ENCODE measurements at regions not wholly inside any gene's neighbourhood (a gene's known extent, or its start where the extent isn't known, plus 50 kb on each side); places are given as distances from the start of the nearest gene placed in this dataset.

DNA sequence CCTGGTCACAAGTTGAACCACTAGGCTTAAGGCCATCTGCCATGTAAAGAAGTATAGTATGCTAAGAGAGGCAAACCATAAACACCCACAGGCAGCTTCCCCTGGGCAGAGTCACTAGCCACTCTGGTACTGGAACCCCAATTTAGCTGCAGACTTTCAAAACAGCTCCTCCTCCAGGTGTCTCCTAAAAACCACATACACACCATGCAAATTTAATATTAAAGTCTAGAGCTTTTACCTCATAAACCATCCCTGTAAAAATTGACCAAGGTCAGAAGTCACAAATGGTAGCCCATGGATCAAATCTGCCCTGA lies 99.1 kb upstream of the STT3B start:
- Mint-ChIP-seq H3K4me3 (no peak overlapping the region), H3K9me3 (peaks cover 19% of the 10 kb centered on the region), H3K27ac (no peak overlapping the region), H3K4me1 (ENCODE audit: low read depth in 2 of 2) (no peaks in the 10 kb centered on the region), H3K27me3 (peaks cover 5 to 16% of the 10 kb centered on the region in 2 donors), H3K36me3 (peaks cover 21% of the 10 kb centered on the region)
- no peak for ATAC-seq
- no peak for DNase-seq (ENCODE audit: low spot score)

GRCh38 chr3:31434819-31435218 lies 97.9 kb upstream of the STT3B start:
- peaks cover 19% of the 10 kb centered on the region for H3K9me3 Mint-ChIP-seq
- peaks cover 13% of the 10 kb centered on the region for H3K36me3 Mint-ChIP-seq
- H3K27me3 Mint-ChIP-seq = peaks cover 5 to 10% of the 10 kb centered on the region in 2 donors
- DNase-seq (ENCODE audit: low spot score) = no peak
- no peaks in the 10 kb centered on the region for H3K4me1 Mint-ChIP-seq (ENCODE audit: low read depth in 2 of 2)
- ATAC-seq = no peak
- H3K27ac Mint-ChIP-seq = no peak overlapping the region
- no peak overlapping the region for H3K4me3 Mint-ChIP-seq

DNA sequence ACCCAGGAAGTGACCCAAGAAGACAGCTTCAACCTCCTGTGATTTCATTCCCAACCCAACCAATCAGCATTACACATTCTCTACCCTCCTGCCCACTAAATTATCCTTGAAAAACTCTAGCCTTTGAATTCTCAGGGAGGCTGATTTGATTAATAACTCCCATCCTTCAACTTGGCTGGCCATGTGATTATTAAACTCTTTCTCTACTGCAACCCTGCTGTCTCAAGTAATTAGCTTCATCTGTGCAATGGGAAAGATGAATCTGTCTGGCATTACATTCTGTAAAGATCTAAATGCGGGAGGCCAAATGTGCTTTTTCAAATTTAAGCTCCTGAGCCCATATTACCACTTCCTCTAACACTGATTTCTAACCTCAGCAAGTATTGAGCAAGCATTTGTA lies 95.9 kb upstream of the STT3B start:
- Mint-ChIP-seq H3K36me3 (peaks cover 13% of the 10 kb centered on the region), H3K9me3 (peaks cover 19% of the 10 kb centered on the region), H3K4me3 (no peak overlapping the region), H3K27ac (no peak overlapping the region), H3K4me1 (ENCODE audit: low read depth in 2 of 2) (no peaks in the 10 kb centered on the region), H3K27me3 (peaks cover 5 to 10% of the 10 kb centered on the region in 2 donors)
- no peak for DNase-seq (ENCODE audit: low spot score)
- ATAC-seq = no peak

DNA sequence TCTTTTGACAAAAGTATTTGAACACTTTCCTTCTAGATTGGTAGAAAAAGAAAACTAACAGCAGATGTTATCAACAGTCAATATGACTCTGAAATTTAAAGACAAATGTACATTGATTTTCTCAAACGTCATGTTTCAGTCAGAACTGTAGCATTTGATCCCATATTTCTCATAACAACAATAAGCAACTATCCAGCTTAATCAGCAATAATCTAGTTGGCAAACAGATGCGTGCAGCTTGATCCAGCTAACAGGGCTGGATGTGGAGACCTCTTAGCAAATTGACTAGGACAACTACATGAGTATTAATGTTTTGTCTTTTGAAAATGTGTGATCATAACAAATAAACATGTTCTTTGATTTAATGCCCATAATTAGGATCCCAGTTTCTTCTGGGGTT lies 94.0 kb upstream of the STT3B start:
- Mint-ChIP-seq H3K36me3 (peaks cover 13% of the 10 kb centered on the region), H3K27me3 (peaks cover 2 to 10% of the 10 kb centered on the region in 2 donors), H3K4me1 (ENCODE audit: low read depth in 2 of 2) (no peaks in the 10 kb centered on the region), H3K27ac (no peak overlapping the region), H3K9me3 (peaks cover 16% of the 10 kb centered on the region), H3K4me3 (no peak overlapping the region)
- ATAC-seq = no peak
- no peak for DNase-seq (ENCODE audit: low spot score)

GRCh38 chr3:31439890-31440750 lies 92.6 kb upstream of the STT3B start:
- ATAC-seq (no peak), DNase-seq (ENCODE audit: low spot score) (no peak)
- H3K36me3 Mint-ChIP-seq = peaks cover 13% of the 10 kb centered on the region
- peaks cover 2 to 10% of the 10 kb centered on the region in 2 donors for H3K27me3 Mint-ChIP-seq
- peaks cover 16% of the 10 kb centered on the region for H3K9me3 Mint-ChIP-seq
- H3K4me3 Mint-ChIP-seq = no peak overlapping the region
- no peak overlapping the region for H3K27ac Mint-ChIP-seq
- no peaks in the 10 kb centered on the region for H3K4me1 Mint-ChIP-seq (ENCODE audit: low read depth in 2 of 2)

GRCh38 chr3:31440878-31441277 lies 91.8 kb upstream of the STT3B start:
- Mint-ChIP-seq H3K4me1 (ENCODE audit: low read depth in 2 of 2) (no peaks in the 10 kb centered on the region), H3K36me3 (peaks cover 13% of the 10 kb centered on the region), H3K9me3 (peaks cover 16% of the 10 kb centered on the region), H3K4me3 (no peak overlapping the region), H3K27me3 (peaks cover 2 to 10% of the 10 kb centered on the region in 2 donors), H3K27ac (no peak overlapping the region)
- DNase-seq (ENCODE audit: low spot score) (no peak), ATAC-seq (no peak)

DNA sequence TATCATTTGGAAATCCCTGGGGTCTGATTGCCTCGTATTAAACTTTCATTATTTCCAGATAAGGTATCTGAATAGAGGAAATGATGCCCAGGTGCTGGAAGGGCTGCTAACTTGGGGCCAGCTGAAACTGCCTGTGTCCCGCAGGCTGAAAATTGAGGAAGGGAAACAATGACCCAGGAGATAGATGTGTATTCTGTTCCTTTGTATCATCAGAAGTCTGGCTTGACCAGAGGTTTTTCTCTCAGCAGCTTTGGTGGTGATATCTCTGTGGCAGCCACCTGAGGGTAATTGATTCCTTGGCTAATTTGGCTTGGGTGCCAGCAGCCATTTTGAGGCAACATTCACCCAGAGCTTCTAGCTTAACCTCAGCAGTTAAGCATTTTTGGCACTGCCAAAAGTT lies 90.0 kb upstream of the STT3B start:
- H3K9me3 Mint-ChIP-seq = peaks cover 2% of the 10 kb centered on the region
- H3K4me3 Mint-ChIP-seq = no peak overlapping the region
- H3K4me1 Mint-ChIP-seq (ENCODE audit: low read depth in 2 of 2) = no peaks in the 10 kb centered on the region
- ATAC-seq = no peak
- H3K27me3 Mint-ChIP-seq = peaks cover under 1% of the 10 kb centered on the region in 2 donors
- H3K27ac Mint-ChIP-seq = no peak overlapping the region
- no peak for DNase-seq (ENCODE audit: low spot score)
- peaks cover under 1% of the 10 kb centered on the region for H3K36me3 Mint-ChIP-seq

DNA sequence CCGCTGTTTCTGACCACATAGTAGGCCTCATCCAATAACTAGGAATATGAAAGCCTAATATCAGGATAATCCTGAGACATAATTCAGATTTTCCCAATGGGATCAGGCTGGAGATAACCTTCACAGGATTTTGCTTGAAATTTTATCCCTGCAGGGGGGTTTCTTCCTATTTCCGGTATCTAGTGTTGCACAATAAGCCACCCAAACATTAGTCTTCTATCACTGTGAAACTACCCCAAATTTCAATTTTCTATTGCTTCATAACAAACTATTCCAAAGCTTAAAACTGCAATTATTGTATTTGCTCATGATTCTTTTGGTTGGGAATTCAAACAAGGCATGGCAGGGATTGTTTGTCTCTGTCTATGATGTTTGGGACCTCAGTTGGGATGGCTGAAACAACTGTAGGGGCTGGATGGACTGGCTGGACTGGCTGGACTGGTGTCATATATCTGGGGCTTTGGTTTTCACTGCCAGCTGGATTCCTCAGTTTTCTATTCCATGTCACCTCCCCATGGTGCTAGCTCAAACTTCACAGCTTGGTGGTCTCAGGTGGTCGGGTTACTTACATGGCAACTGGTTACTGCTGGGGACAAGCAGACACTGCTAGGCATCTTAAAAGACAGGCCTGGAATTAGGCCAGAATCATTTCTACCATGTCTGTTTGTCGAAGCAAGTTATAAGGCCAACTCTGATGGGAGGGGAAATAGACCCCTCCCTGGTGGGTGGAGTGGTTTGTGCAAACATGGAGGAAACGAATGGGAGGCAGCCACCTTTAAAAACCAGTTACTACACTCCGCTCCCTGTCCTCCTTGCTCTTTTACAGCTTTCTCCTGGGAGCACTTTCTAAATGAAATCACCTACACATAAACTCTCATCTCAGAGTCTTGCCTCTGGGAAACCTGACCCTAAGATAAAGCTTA lies 88.2 kb upstream of the STT3B start:
- no peak overlapping the region for H3K27ac Mint-ChIP-seq
- no peaks in the 10 kb centered on the region for H3K27me3 Mint-ChIP-seq
- ATAC-seq = no peak
- H3K9me3 Mint-ChIP-seq = no peaks in the 10 kb centered on the region
- no peaks in the 10 kb centered on the region for H3K36me3 Mint-ChIP-seq
- peaks cover 7 to 9% of the 10 kb centered on the region in 2 donors for H3K4me1 Mint-ChIP-seq (ENCODE audit: low read depth in 2 of 2)
- H3K4me3 Mint-ChIP-seq = no peak overlapping the region
- no peak for DNase-seq (ENCODE audit: low spot score)

GRCh38 chr3:31445701-31446100 lies 87.0 kb upstream of the STT3B start:
- no peak for ATAC-seq
- Mint-ChIP-seq H3K4me1 (ENCODE audit: low read depth in 2 of 2) (peaks cover 9% of the 10 kb centered on the region in 2 donors), H3K4me3 (no peak overlapping the region), H3K27ac (no peak overlapping the region), H3K9me3 (no peaks in the 10 kb centered on the region), H3K36me3 (no peaks in the 10 kb centered on the region), H3K27me3 (no peaks in the 10 kb centered on the region)
- DNase-seq (ENCODE audit: low spot score) = no peak

DNA sequence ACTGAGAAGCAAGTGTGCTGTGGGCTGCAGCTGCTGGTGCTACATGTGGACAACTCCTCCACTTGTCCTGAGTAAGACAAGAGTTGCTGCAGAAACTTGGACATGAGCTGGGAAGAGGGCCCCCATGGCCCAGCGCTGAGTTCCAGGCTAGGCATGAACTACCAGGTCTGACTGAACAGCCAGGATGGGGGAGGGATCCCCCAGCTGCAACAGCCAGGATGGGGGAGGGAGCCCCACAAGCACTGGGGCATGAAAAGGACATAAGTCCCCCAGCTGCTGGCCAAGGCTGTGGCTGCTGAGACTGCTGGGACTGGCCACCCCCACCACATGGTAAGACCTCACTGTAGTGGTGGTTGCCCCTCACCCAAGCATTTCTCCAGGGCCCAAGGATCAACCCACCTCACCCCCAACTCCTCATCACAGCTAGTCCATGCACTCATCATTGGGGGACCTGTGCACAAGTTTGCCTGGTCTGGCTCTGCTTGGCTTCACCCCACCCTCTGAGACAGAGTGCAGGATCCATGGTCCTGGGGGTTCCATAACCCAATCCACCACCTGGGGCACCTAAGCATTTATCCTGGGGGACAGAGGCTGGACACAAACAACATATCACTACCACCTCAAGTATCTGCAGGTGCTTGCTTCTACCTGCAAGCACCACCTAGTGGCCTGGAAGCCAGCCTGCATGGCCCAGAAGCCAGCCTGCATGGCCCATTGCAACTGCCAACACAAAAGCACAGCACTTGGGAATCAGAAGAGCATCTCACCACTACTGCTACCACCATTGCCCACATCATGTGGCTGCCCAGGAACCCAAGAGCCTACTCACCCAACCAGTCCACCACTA lies 84.5 kb upstream of the STT3B start:
- Mint-ChIP-seq H3K27ac (no peak overlapping the region), H3K36me3 (no peaks in the 10 kb centered on the region), H3K4me1 (ENCODE audit: low read depth in 2 of 2) (peaks cover 9% of the 10 kb centered on the region in 2 donors), H3K27me3 (no peaks in the 10 kb centered on the region), H3K9me3 (no peaks in the 10 kb centered on the region), H3K4me3 (no peak overlapping the region)
- DNase-seq (ENCODE audit: low spot score) = no peak
- ATAC-seq = peak in 1 of 2 donors; percentile 15

- Mint-ChIP-seq H3K27ac (no peak overlapping the region), H3K9me3 (no peaks in the 10 kb centered on the region), H3K4me3 (no peak overlapping the region), H3K27me3 (peaks cover 0 to 4% of the 10 kb centered on the region in 2 donors), H3K36me3 (no peaks in the 10 kb centered on the region), H3K4me1 (ENCODE audit: low read depth in 2 of 2) (peaks cover 9% of the 10 kb centered on the region in 2 donors)
- no peak for ATAC-seq
- DNase-seq (ENCODE audit: low spot score) = no peak
Measured at GRCh38 chr3:31448882-31449243, 83.9 kb upstream of the STT3B start.

GRCh38 chr3:31449318-31449717 lies 83.4 kb upstream of the STT3B start:
- Mint-ChIP-seq H3K4me3 (no peak overlapping the region), H3K9me3 (no peaks in the 10 kb centered on the region), H3K27ac (no peak overlapping the region), H3K27me3 (peaks cover 0 to 5% of the 10 kb centered on the region in 2 donors), H3K36me3 (no peaks in the 10 kb centered on the region), H3K4me1 (ENCODE audit: low read depth in 2 of 2) (peaks cover 9% of the 10 kb centered on the region in 2 donors)
- ATAC-seq (no peak), DNase-seq (ENCODE audit: low spot score) (no peak)

DNA sequence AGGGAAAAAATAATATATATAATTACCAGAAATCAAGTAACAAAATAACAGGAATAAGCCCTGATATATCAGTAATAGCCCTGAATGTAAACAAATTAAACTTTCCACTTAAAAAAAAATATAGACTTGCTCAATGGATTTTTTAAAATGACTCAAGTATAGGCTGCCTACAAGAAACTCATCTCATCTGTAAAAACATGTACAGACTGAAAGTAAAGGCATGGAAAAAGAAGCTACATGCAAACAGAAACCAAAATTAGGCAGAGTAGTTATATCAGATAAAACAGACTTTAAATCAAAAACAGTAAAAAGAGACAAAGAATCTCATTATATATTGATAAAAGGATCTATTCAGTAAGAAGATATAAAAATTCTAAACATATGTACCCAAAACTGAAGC lies 82.4 kb upstream of the STT3B start:
- ATAC-seq = no peak
- Mint-ChIP-seq H3K27ac (no peak overlapping the region), H3K27me3 (peaks cover 5 to 11% of the 10 kb centered on the region in 2 donors), H3K4me1 (ENCODE audit: low read depth in 2 of 2) (peaks cover 9% of the 10 kb centered on the region in 2 donors), H3K9me3 (no peaks in the 10 kb centered on the region), H3K36me3 (no peaks in the 10 kb centered on the region), H3K4me3 (no peak overlapping the region)
- DNase-seq (ENCODE audit: low spot score) = no peak
